AG04450 (cell line): ENCODE measurements at regions not wholly inside any gene's neighbourhood (a gene's known extent, or its start where the extent isn't known, plus 50 kb on each side); places are given as distances from the start of the nearest gene placed in this dataset.
"Not testable (repeated sequence)": the region's sequence is repeated elsewhere in the genome, so short reads cannot be mapped to it uniquely, and the experiment has no call there.

Experiments
- CTCF ChIA-PET: fragments of 300-600, 350-600 bp; formaldehyde crosslinking; extraction: SDS; loops from one replicate; lab custom pipeline; 2022; ENCODE audit warnings: antibody characterized with exemption, inconsistent platforms; lab: Charles Lee
- POLR2A ChIA-PET: fragments of 350-600 bp; formaldehyde crosslinking; extraction: SDS; loops from one replicate; lab custom pipeline; 2021; ENCODE audit warnings: antibody characterized with exemption, inconsistent platforms; lab: Yijun Ruan, JAX
- DNase-seq: peaks from one replicate; pipeline ENCODE4 v3.0.0-alpha.2; 2011; ENCODE audit warnings: low read depth, low spot score
- H3K27ac ChIP-seq: one replicate; pipeline ENCODE4 v1.5.1; 2012; ENCODE audit warnings: low read depth, low read length, control low read depth
- H3K27me3 ChIP-seq: one replicate; pipeline ENCODE4 v1.6.0; 2012; ENCODE audit warnings: low read length; ENCODE audit not compliant: control insufficient read depth, insufficient read depth
- H3K4me3 ChIP-seq: 2 replicates; pipeline ENCODE4 v1.5.1; 2011; ENCODE audit warnings: mild to moderate bottlenecking, low read depth, low read length, control low read depth
- H3K9me3 ChIP-seq: 2 replicates; pipeline ENCODE4 v1.5.1; 2012; ENCODE audit warnings: low read length; ENCODE audit not compliant: control insufficient read depth, insufficient read depth
- CTCF ChIP-seq: IDR thresholded peaks from 2 replicates; pipeline ENCODE4 v1.5.1; 2011; ENCODE audit warnings: low read depth, low read length, control low read depth, inconsistent platforms

- DNase-seq, result no peak
- POLR2A ChIA-PET, result no interaction called here
- Histone ChIP-seq H3K27me3 (no peaks in the 10 kb centered on the region), H3K4me3 (no peak overlapping the region), H3K27ac (no peak overlapping the region), H3K9me3 (no peaks in the 10 kb centered on the region)
- no peak for TF ChIP-seq CTCF
- CTCF ChIA-PET, result no interaction called here
Observed at GRCh38 chr15:79738143-79738542, 158.7 kb downstream of the MTHFS start.

GRCh38 chr15:79740561-79740960, 156.3 kb downstream of the MTHFS start:
- H3K9me3 ChIP-seq, result no peaks in the 10 kb centered on the region
- CTCF ChIA-PET, result no interaction called here
- POLR2A ChIA-PET, result no interaction called here
- TF ChIP-seq CTCF, result no peak
- H3K27me3 ChIP-seq, result no peaks in the 10 kb centered on the region
- no peak for DNase-seq
- no peak overlapping the region for H3K4me3 ChIP-seq
- no peak overlapping the region for H3K27ac ChIP-seq

- POLR2A ChIA-PET, result no interaction called here
- no peaks in the 10 kb centered on the region for H3K27me3 ChIP-seq
- H3K4me3 ChIP-seq, result no peak overlapping the region
- TF ChIP-seq CTCF, result no peak
- DNase-seq, result no peak
- no peak overlapping the region for H3K27ac ChIP-seq
- H3K9me3 ChIP-seq, result no peaks in the 10 kb centered on the region
- CTCF ChIA-PET, result interaction anchor here (0.6 kb wide), 1 partner anchor 191 kb away, joined by 6 read pairs; no protein-coding TSS in a partner anchor
Observed at GRCh38 chr15:79743032-79743431, 153.8 kb downstream of the MTHFS start.

GRCh38 chr15:79744485-79744884, 152.3 kb downstream of the MTHFS start:
- H3K9me3 ChIP-seq, H3K4me3 ChIP-seq, POLR2A ChIA-PET, DNase-seq, H3K27me3 ChIP-seq, H3K27ac ChIP-seq: not testable (repeated sequence)
- CTCF ChIA-PET, result interaction anchor here (0.7 kb wide), 1 partner anchor 106 kb away, joined by 6 read pairs; no protein-coding TSS in a partner anchor

GRCh38 chr15:79756365-79756764, 140.4 kb downstream of the MTHFS start:
- Histone ChIP-seq H3K27ac (no peak overlapping the region), H3K9me3 (no peaks in the 10 kb centered on the region; the same call in 1 of the 2 replicates), H3K4me3 (no peak overlapping the region), H3K27me3 (peaks cover 3% of the 10 kb centered on the region)
- no peak for DNase-seq
- TF ChIP-seq CTCF, result no peak
- CTCF ChIA-PET, result no interaction called here
- POLR2A ChIA-PET, result no interaction called here

- peaks cover 4% of the 10 kb centered on the region for H3K27me3 ChIP-seq
- no peak for TF ChIP-seq CTCF
- POLR2A ChIA-PET, result no interaction called here
- CTCF ChIA-PET, result no interaction called here
- H3K4me3 ChIP-seq, result no peak overlapping the region
- no peak overlapping the region for H3K27ac ChIP-seq
- H3K9me3 ChIP-seq, result no peaks in the 10 kb centered on the region
- DNase-seq, result no peak
Observed at GRCh38 chr15:79765081-79765480, 131.7 kb downstream of the MTHFS start.
